DOHH2 (cell line): ENCODE measurements at regions not wholly inside any gene's neighbourhood (a gene's known extent, or its start where the extent isn't known, plus 50 kb on each side); places are given as distances from the start of the nearest gene placed in this dataset.
"Not testable (repeated sequence)": the region's sequence is repeated elsewhere in the genome, so short reads cannot be mapped to it uniquely, and the experiment has no call there.

Experiments
- H3F3A ChIP-seq: fragments of 200-600 bp; sonication (generic), shearing (Covaris generic); 2 replicates; pipeline ENCODE4 v1.6.0; 2016; ENCODE audit warnings: antibody characterized with exemption, mild to moderate bottlenecking; ENCODE audit not compliant: control insufficient read depth, insufficient read depth
- H3K27ac ChIP-seq: fragments of 200-600 bp; sonication (generic); 2 replicates; pipeline ENCODE4 v1.5.1; 2014; ENCODE audit warnings: low read depth, mild to moderate bottlenecking, low read length, moderate library complexity
- H3K27me3 ChIP-seq: fragments of 200-600 bp; sonication (generic); 2 replicates; pipeline ENCODE4 v1.6.1; 2014; ENCODE audit warnings: mild to moderate bottlenecking, low read length, mixed read lengths; ENCODE audit not compliant: control insufficient read depth
- H3K36me3 ChIP-seq: fragments of 200-600 bp; sonication (generic); 2 replicates; pipeline ENCODE4 v1.6.1; 2014; ENCODE audit warnings: mild to moderate bottlenecking, low read length, moderate library complexity, mixed read lengths; ENCODE audit not compliant: control insufficient read depth
- H3K4me1 ChIP-seq: fragments of 200-600 bp; sonication (generic); 2 replicates; pipeline ENCODE4 v1.6.1; 2014; ENCODE audit warnings: mild to moderate bottlenecking, low read length, mixed read lengths; ENCODE audit not compliant: control insufficient read depth
- H3K4me2 ChIP-seq: fragments of 200-600 bp; sonication (generic); 2 replicates; pipeline ENCODE4 v1.6.0; 2014; ENCODE audit warnings: mild to moderate bottlenecking, low read length, moderate library complexity
- H3K4me3 ChIP-seq: fragments of 200-600 bp; sonication (generic); 2 replicates; pipeline ENCODE4 v1.5.1; 2014; ENCODE audit warnings: mild to moderate bottlenecking, low read length, mixed read lengths
- H3K79me2 ChIP-seq: fragments of 200-600 bp; sonication (generic); 2 replicates; pipeline ENCODE4 v1.6.1; 2014; ENCODE audit warnings: mild to moderate bottlenecking, low read length, mixed read lengths; ENCODE audit not compliant: control insufficient read depth
- H3K9me2 ChIP-seq: fragments of 200-600 bp; sonication (generic); replicated peaks from 2 replicates; pipeline ENCODE4 v1.6.1; 2014; ENCODE audit warnings: mild to moderate bottlenecking, low read length, mixed read lengths; ENCODE audit not compliant: control insufficient read depth
- H3K9me3 ChIP-seq: fragments of 200-600 bp; sonication (generic); 2 replicates; pipeline ENCODE4 v1.6.1; 2014; ENCODE audit warnings: antibody characterized with exemption, low read length, mixed read lengths; ENCODE audit not compliant: control insufficient read depth, insufficient read depth
- H4K20me1 ChIP-seq: fragments of 200-600 bp; sonication (generic); 2 replicates; pipeline ENCODE4 v1.6.0; 2014; ENCODE audit warnings: low read depth, mild to moderate bottlenecking, antibody characterized with exemption, low read length, moderate library complexity; ENCODE audit not compliant: control insufficient read depth, insufficient read depth
- CTCF ChIP-seq: fragments of 200-600 bp; sonication (generic); IDR thresholded peaks from one replicate; pipeline ENCODE4 v1.5.1; 2014; ENCODE audit warnings: antibody characterized with exemption, mild to moderate bottlenecking, low read depth, low read length; ENCODE audit not compliant: poor library complexity, severe bottlenecking
- EZH2phosphoT487 ChIP-seq: fragments of 200-600 bp; sonication (generic); IDR thresholded peaks from 2 replicates; pipeline ENCODE4 v1.6.1; 2017; ENCODE audit warnings: borderline replicate concordance, mild to moderate bottlenecking, antibody characterized with exemption, low read length, moderate library complexity, mixed read lengths

DNA sequence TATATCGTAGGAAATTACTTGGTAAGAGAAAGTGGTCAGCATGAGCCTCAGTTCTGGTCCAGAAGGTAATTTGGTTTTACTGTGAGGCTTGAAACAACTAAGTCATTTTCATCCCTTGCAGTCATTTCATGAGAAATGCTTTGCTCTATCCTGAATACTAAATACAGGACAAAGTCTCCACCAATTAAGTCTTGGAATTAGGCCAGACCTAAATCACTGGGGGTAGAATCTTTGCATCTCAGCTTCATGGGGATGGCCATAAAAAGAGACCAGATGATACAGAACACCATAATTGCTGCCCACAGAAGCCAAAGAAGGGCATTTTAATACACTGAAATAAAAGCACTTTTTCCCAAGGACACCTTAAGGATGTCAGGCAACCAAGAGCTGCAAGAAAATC is 277.9 kb upstream of the DCN start:
- H3K4me3 ChIP-seq: no peak overlapping the region
- no peaks in the 10 kb centered on the region for H3K36me3 ChIP-seq
- no peaks in the 10 kb centered on the region for H3K79me2 ChIP-seq
- H3F3A ChIP-seq: no peaks in the 10 kb centered on the region
- no peak for TF ChIP-seq CTCF
- no peak for TF ChIP-seq EZH2phosphoT487
- no peaks in the 10 kb centered on the region for H3K27me3 ChIP-seq
- H3K4me2 ChIP-seq: no peak overlapping the region
- H3K9me2 ChIP-seq: no peaks in the 10 kb centered on the region
- no peaks in the 10 kb centered on the region for H3K9me3 ChIP-seq
- H3K27ac ChIP-seq: no peak overlapping the region
- no peaks in the 10 kb centered on the region for H4K20me1 ChIP-seq
- no peaks in the 10 kb centered on the region for H3K4me1 ChIP-seq

GRCh38 chr12:91455321-91455720 is 272.7 kb upstream of the DCN start:
- H3K4me3 ChIP-seq: no peak overlapping the region
- no peaks in the 10 kb centered on the region for H3F3A ChIP-seq
- no peaks in the 10 kb centered on the region for H3K9me2 ChIP-seq
- TF ChIP-seq EZH2phosphoT487 (no peak), CTCF (no peak)
- no peaks in the 10 kb centered on the region for H3K9me3 ChIP-seq
- no peaks in the 10 kb centered on the region for H3K36me3 ChIP-seq
- no peaks in the 10 kb centered on the region for H3K27me3 ChIP-seq
- no peaks in the 10 kb centered on the region for H3K4me1 ChIP-seq
- H3K4me2 ChIP-seq: no peak overlapping the region
- no peaks in the 10 kb centered on the region for H4K20me1 ChIP-seq
- no peak overlapping the region for H3K27ac ChIP-seq
- no peaks in the 10 kb centered on the region for H3K79me2 ChIP-seq

DNA sequence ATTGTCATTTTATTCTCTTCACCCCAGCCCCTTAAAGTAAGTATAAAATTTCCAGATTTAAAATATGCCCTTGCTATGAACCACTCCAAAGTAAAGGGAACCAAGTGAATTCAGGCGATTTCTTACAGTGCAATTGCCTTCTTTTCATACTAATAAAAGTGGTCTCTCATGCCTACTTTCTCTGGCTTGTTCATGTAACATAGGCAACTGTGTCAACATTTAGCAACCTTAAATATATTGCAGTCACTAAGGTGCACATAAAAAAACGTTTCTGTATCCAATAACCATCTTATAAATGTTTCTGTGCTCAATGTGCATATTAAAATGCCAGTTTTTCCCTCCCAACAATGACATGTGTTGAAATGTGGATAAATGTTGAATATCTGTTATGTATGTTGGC is 271.6 kb upstream of the DCN start:
- Histone ChIP-seq H3F3A (no peaks in the 10 kb centered on the region), H3K9me3 (no peaks in the 10 kb centered on the region), H3K4me3 (no peak overlapping the region), H3K4me1 (no peaks in the 10 kb centered on the region), H3K27ac (no peak overlapping the region), H4K20me1 (no peaks in the 10 kb centered on the region), H3K4me2 (no peak overlapping the region), H3K79me2 (no peaks in the 10 kb centered on the region), H3K27me3 (no peaks in the 10 kb centered on the region), H3K9me2 (no peaks in the 10 kb centered on the region), H3K36me3 (no peaks in the 10 kb centered on the region)
- TF ChIP-seq CTCF: no peak
- no peak for TF ChIP-seq EZH2phosphoT487

DNA sequence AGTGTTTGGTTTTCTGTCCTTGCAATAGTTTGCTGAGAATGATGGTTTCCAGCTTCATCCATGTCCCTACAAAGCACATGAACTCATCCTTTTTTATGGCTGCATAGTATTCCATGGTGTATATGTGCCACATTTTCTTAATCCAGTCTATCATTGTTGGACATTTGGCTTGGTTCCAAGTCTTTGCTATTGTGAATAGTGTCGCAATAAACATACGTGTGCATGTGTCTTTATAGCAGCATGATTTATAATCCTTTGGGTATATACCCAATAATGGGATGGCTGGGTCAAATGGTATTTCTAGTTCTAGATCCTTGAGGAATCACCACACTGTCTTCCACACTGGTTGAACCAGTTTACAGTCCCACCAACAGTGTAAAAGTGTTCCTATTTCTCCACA is 269.8 kb upstream of the DCN start:
- H3K9me3 ChIP-seq, H3K27ac ChIP-seq, H3K79me2 ChIP-seq, H4K20me1 ChIP-seq, H3K9me2 ChIP-seq, H3K4me3 ChIP-seq, H3K4me2 ChIP-seq, H3K4me1 ChIP-seq, H3K27me3 ChIP-seq, H3K36me3 ChIP-seq, H3F3A ChIP-seq: not testable (repeated sequence)
